Right cardiac atrium (tissue), 5 donors: ENCODE measurements at regions not wholly inside any gene's neighbourhood (a gene's known extent, or its start where the extent isn't known, plus 50 kb on each side); places are given as distances from the start of the nearest gene placed in this dataset.

ENCODE experiments used
- ATAC-seq, 2 donors: fragments of 200-7000 bp; cut with Tn5 transposase; one replicate each; pipeline versions ENCODE4 v1.8.0 to v1.9.1; 2020; ENCODE audit warnings: moderate library complexity in 2 of 2, mild to moderate bottlenecking in 1 of 2
- DNase-seq, 3 donors: peaks; one replicate each; pipeline ENCODE4 v3.0.0-alpha.2; 2020
- H3K27ac ChIP-seq: one replicate; pipeline ENCODE4 v1.5.1; 2013; ENCODE audit warnings: mild to moderate bottlenecking, low read length, control low read depth, moderate library complexity
- H3K27me3 ChIP-seq: one replicate; pipeline ENCODE4 v1.6.1; 2013; ENCODE audit not compliant: control insufficient read depth, insufficient read depth
- H3K4me1 ChIP-seq: one replicate; pipeline ENCODE4 v1.6.1; 2013; ENCODE audit warnings: low read length; ENCODE audit not compliant: control insufficient read depth, insufficient read depth
- H3K4me3 ChIP-seq: one replicate; pipeline ENCODE4 v1.5.1; 2013; ENCODE audit warnings: low read length, control low read depth
- H3K9me3 ChIP-seq: one replicate; pipeline ENCODE4 v1.6.1; 2013; ENCODE audit warnings: low read length; ENCODE audit not compliant: control insufficient read depth
- WGBS: extraction: QIAGEN DNeasy Blood & Tissue Kit; methylation state at CpG from one replicate; pipeline ENCODE4 v1.1.7; 2013; 5-methylcytosine and 5-hydroxymethylcytosine counted together
- intact Hi-C, 4 donors: fragments of 100-400 bp; cut with DNase I; formaldehyde crosslinking; loops; one replicate each; pipeline versions ENCODE4 v1.11.0 to v1.14.0; 2022 to 2023
- donor health status: healthy with polysubstance abuse.
- donor health status: DM: no; HTN: yes; CAD: no.
- donor health status: DM: no; HTN: no; CAD: no.
- donor health status: DM: no; HTN: yes; CAD: no; lungs with severe emphysema.
- donor health status: DM: yes; HTN: yes; CAD: no.

GRCh38 chr3:13206799-13207577 lies 133.8 kb upstream of the IQSEC1 start:
- intact Hi-C loops = no loop called here
- Histone ChIP-seq H3K27me3 (no peaks in the 10 kb centered on the region), H3K9me3 (no peaks in the 10 kb centered on the region), H3K4me1 (no peaks in the 10 kb centered on the region), H3K27ac (no peak overlapping the region), H3K4me3 (no peak overlapping the region)
- WGBS = 75% methylated on average over 20 of the region's 20 CpGs
- DNase-seq (no peak), ATAC-seq (no peak)

- H3K27me3 ChIP-seq = no peaks in the 10 kb centered on the region
- H3K27ac ChIP-seq = no peak overlapping the region
- WGBS = 92% methylated on average over 3 of the region's 3 CpGs
- intact Hi-C loops = no loop called here
- ATAC-seq (no peak), DNase-seq (no peak)
- no peaks in the 10 kb centered on the region for H3K4me1 ChIP-seq
- H3K4me3 ChIP-seq = no peak overlapping the region
- no peaks in the 10 kb centered on the region for H3K9me3 ChIP-seq
Measured at GRCh38 chr3:13205567-13206143, 132.4 kb upstream of the IQSEC1 start.

- intact Hi-C loops = no loop called here
- 18% methylated on average over 34 of the region's 34 CpGs for WGBS
- DNase-seq (no peak), ATAC-seq (no peak)
- Histone ChIP-seq H3K4me3 (no peak overlapping the region), H3K4me1 (no peaks in the 10 kb centered on the region), H3K9me3 (no peaks in the 10 kb centered on the region), H3K27me3 (no peaks in the 10 kb centered on the region), H3K27ac (no peak overlapping the region)
Measured at GRCh38 chr3:13204177-13204581, 130.9 kb upstream of the IQSEC1 start.

GRCh38 chr3:13203398-13204176 lies 130.4 kb upstream of the IQSEC1 start:
- Histone ChIP-seq H3K27me3 (no peaks in the 10 kb centered on the region), H3K4me3 (no peak overlapping the region), H3K4me1 (no peaks in the 10 kb centered on the region), H3K27ac (no peak overlapping the region), H3K9me3 (no peaks in the 10 kb centered on the region)
- ATAC-seq (no peak), DNase-seq (no peak)
- 72% methylated on average over 22 of the region's 22 CpGs for WGBS
- intact Hi-C loops = no loop called here

GRCh38 chr3:13202744-13203397 lies 129.6 kb upstream of the IQSEC1 start:
- H3K27me3 ChIP-seq = no peaks in the 10 kb centered on the region
- H3K27ac ChIP-seq = no peak overlapping the region
- no peak for DNase-seq
- WGBS = 87% methylated on average over 16 of the region's 16 CpGs
- no peaks in the 10 kb centered on the region for H3K9me3 ChIP-seq
- H3K4me1 ChIP-seq = no peaks in the 10 kb centered on the region
- no peak for ATAC-seq
- intact Hi-C loops = no loop called here
- no peak overlapping the region for H3K4me3 ChIP-seq

GRCh38 chr3:13201851-13202250 lies 128.6 kb upstream of the IQSEC1 start:
- no peak for DNase-seq
- 65% methylated on average over 3 of the region's 3 CpGs for WGBS
- intact Hi-C loops = no loop called here

GRCh38 chr3:13200946-13201345 lies 127.7 kb upstream of the IQSEC1 start:
- Histone ChIP-seq H3K4me3 (no peak overlapping the region), H3K9me3 (no peaks in the 10 kb centered on the region), H3K4me1 (no peaks in the 10 kb centered on the region), H3K27ac (no peak overlapping the region), H3K27me3 (no peaks in the 10 kb centered on the region)
- intact Hi-C loops = no loop called here
- 36% methylated on average over 7 of the region's 7 CpGs for WGBS
- ATAC-seq (no peak), DNase-seq (no peak)

More at GRCh38 chr3:13201851-13202250, 128.6 kb upstream of the IQSEC1 start:
- no peaks in the 10 kb centered on the region for H3K9me3 ChIP-seq
- no peaks in the 10 kb centered on the region for H3K4me1 ChIP-seq
- no peaks in the 10 kb centered on the region for H3K27me3 ChIP-seq
- H3K27ac ChIP-seq = no peak overlapping the region
- no peak overlapping the region for H3K4me3 ChIP-seq
- ATAC-seq = no peak

- DNase-seq (no peak), ATAC-seq (no peak)
- Histone ChIP-seq H3K9me3 (no peaks in the 10 kb centered on the region), H3K27me3 (no peaks in the 10 kb centered on the region), H3K4me3 (no peak overlapping the region), H3K4me1 (no peaks in the 10 kb centered on the region), H3K27ac (no peak overlapping the region)
- WGBS = 74% methylated on average over 8 of the region's 8 CpGs
- intact Hi-C loops = no loop called here
Measured at GRCh38 chr3:13200465-13200864, 127.2 kb upstream of the IQSEC1 start.

GRCh38 chr3:13199899-13200451 lies 126.7 kb upstream of the IQSEC1 start:
- Histone ChIP-seq H3K9me3 (no peaks in the 10 kb centered on the region), H3K4me3 (no peak overlapping the region), H3K27ac (no peak overlapping the region), H3K4me1 (no peaks in the 10 kb centered on the region), H3K27me3 (no peaks in the 10 kb centered on the region)
- WGBS = 88% methylated on average over 13 of the region's 13 CpGs
- no peak for ATAC-seq
- intact Hi-C loops = no loop called here
- no peak for DNase-seq

GRCh38 chr3:13199006-13199776 lies 126.0 kb upstream of the IQSEC1 start:
- Histone ChIP-seq H3K4me1 (no peaks in the 10 kb centered on the region), H3K27ac (no peak overlapping the region), H3K4me3 (no peak overlapping the region), H3K27me3 (no peaks in the 10 kb centered on the region), H3K9me3 (no peaks in the 10 kb centered on the region)
- DNase-seq (peak in 1 of 3 donors; percentile 23), ATAC-seq (no peak)
- intact Hi-C loops = no loop called here
- WGBS = 83% methylated on average over 25 of the region's 25 CpGs
